ENCODE measurements at regions not wholly inside any gene's neighbourhood (a gene's known extent, or its start where the extent isn't known, plus 50 kb on each side); places are given as distances from the start of the nearest gene placed in this dataset.
A peak's percentile ranks its signal among the peaks of the same experiment; 100 is the strongest.
"Not testable (repeated sequence)": the region's sequence is repeated elsewhere in the genome, so short reads cannot be mapped to it uniquely, and the experiment has no call there.

GRCh38 chr21:32965129-32965680, 60.5 kb upstream of the OLIG2 start:
- intact Hi-C loops (cut with DNase I, micrococcal nuclease): no loop called here
- H3K27ac ChIP-seq (ENCODE audit: low read depth in 1 of 2, low read length in 2 of 2): no peak overlapping the region
- no peak overlapping the region for H3K27ac Mint-ChIP-seq
- no peaks in the 10 kb centered on the region for H3K4me1 ChIP-seq (ENCODE audit: insufficient read depth, low read length)
- no peak for TF ChIP-seq CTCF (IDR thresholded peaks at IDR 0.05)
- peaks cover 2 to 5% of the 10 kb centered on the region in 2 experiments for H3K27me3 ChIP-seq (ENCODE audit: control insufficient read depth in 1 of 2, insufficient read depth in 2 of 2, low read length in 2 of 2)
- DNase-seq: no peak
- no peaks in the 10 kb centered on the region for H3K9me3 ChIP-seq (ENCODE audit: control insufficient read depth in 1 of 2, insufficient read depth in 1 of 2, low read length in 2 of 2)
- no peak overlapping the region for H3K4me3 ChIP-seq (ENCODE audit: low read length)
- ChIA-PET POLR2A (no interaction called here), CTCF (no interaction called here)
- H3K36me3 ChIP-seq (ENCODE audit: insufficient read depth, low read length): no peaks in the 10 kb centered on the region
- H3K27me3 Mint-ChIP-seq: peaks cover 39% of the 10 kb centered on the region
- no peaks in the 10 kb centered on the region for H3K36me3 Mint-ChIP-seq (ENCODE audit: low read depth)
- no peaks in the 10 kb centered on the region for H3K4me1 Mint-ChIP-seq (ENCODE audit: low read depth)
- H3K9me3 Mint-ChIP-seq: no peaks in the 10 kb centered on the region
- no peak for ATAC-seq (ENCODE audit: poor library complexity)
- H3K4me3 Mint-ChIP-seq: no peak overlapping the region

GRCh38 chr21:32966120-32966519, 59.6 kb upstream of the OLIG2 start:
- H3K4me1 Mint-ChIP-seq (ENCODE audit: low read depth): no peaks in the 10 kb centered on the region
- peaks cover 0 to 5% of the 10 kb centered on the region in 2 experiments for H3K27me3 ChIP-seq (ENCODE audit: control insufficient read depth in 1 of 2, insufficient read depth in 2 of 2, low read length in 2 of 2)
- ChIA-PET POLR2A (no interaction called here), CTCF (no interaction called here)
- DNase-seq: peak in 1 of 14 experiments; percentile 38
- no peak overlapping the region for H3K4me3 ChIP-seq (ENCODE audit: low read length)
- TF ChIP-seq CTCF (IDR thresholded peaks at IDR 0.05): no peak
- no peaks in the 10 kb centered on the region for H3K36me3 Mint-ChIP-seq (ENCODE audit: low read depth)
- no peaks in the 10 kb centered on the region for H3K9me3 Mint-ChIP-seq
- no peak overlapping the region for H3K27ac ChIP-seq (ENCODE audit: low read depth in 1 of 2, low read length in 2 of 2)
- no peaks in the 10 kb centered on the region for H3K9me3 ChIP-seq (ENCODE audit: control insufficient read depth in 1 of 2, insufficient read depth in 1 of 2, low read length in 2 of 2)
- intact Hi-C loops (cut with DNase I, micrococcal nuclease): no loop called here
- H3K27ac Mint-ChIP-seq: no peak overlapping the region
- H3K4me1 ChIP-seq (ENCODE audit: insufficient read depth, low read length): no peaks in the 10 kb centered on the region
- H3K4me3 Mint-ChIP-seq: no peak overlapping the region
- H3K36me3 ChIP-seq (ENCODE audit: insufficient read depth, low read length): no peaks in the 10 kb centered on the region
- H3K27me3 Mint-ChIP-seq: peaks cover 31% of the 10 kb centered on the region
- ATAC-seq (ENCODE audit: poor library complexity): no peak

- H3K27ac Mint-ChIP-seq; H3K36me3 Mint-ChIP-seq (ENCODE audit: low read depth); H3K4me1 ChIP-seq (ENCODE audit: insufficient read depth, low read length); H3K27ac ChIP-seq (ENCODE audit: low read depth in 1 of 2, low read length in 2 of 2); CTCF ChIA-PET; H3K36me3 ChIP-seq (ENCODE audit: insufficient read depth, low read length); H3K27me3 ChIP-seq (ENCODE audit: control insufficient read depth in 1 of 2, insufficient read depth in 2 of 2, low read length in 2 of 2); H3K9me3 Mint-ChIP-seq; POLR2A ChIA-PET; H3K4me3 Mint-ChIP-seq; intact Hi-C loops (cut with DNase I, micrococcal nuclease); DNase-seq; ATAC-seq (ENCODE audit: poor library complexity); H3K9me3 ChIP-seq (ENCODE audit: control insufficient read depth in 1 of 2, insufficient read depth in 1 of 2, low read length in 2 of 2); H3K4me3 ChIP-seq (ENCODE audit: low read length); H3K4me1 Mint-ChIP-seq (ENCODE audit: low read depth): not testable (repeated sequence)
- H3K27me3 Mint-ChIP-seq: peaks cover 16% of the 10 kb centered on the region
Measured at GRCh38 chr21:32968103-32968502, 57.6 kb upstream of the OLIG2 start.

GRCh38 chr21:32974653-32975052, 51.1 kb upstream of the OLIG2 start:
- Histone ChIP-seq H3K27me3 (ENCODE audit: control insufficient read depth in 1 of 2, insufficient read depth in 2 of 2, low read length in 2 of 2) (peaks cover 0 to 16% of the 10 kb centered on the region in 2 experiments), H3K4me3 (ENCODE audit: low read length) (no peak overlapping the region), H3K4me1 (ENCODE audit: insufficient read depth, low read length) (no peaks in the 10 kb centered on the region), H3K36me3 (ENCODE audit: insufficient read depth, low read length) (no peaks in the 10 kb centered on the region), H3K27ac (ENCODE audit: low read depth in 1 of 2, low read length in 2 of 2) (no peak overlapping the region), H3K9me3 (ENCODE audit: control insufficient read depth in 1 of 2, insufficient read depth in 1 of 2, low read length in 2 of 2) (peaks cover 0 to 6% of the 10 kb centered on the region in 2 experiments)
- POLR2A ChIA-PET: no interaction called here
- intact Hi-C loops (cut with DNase I, micrococcal nuclease): no loop called here
- no peaks in the 10 kb centered on the region for H3K4me1 Mint-ChIP-seq (ENCODE audit: low read depth)
- no peaks in the 10 kb centered on the region for H3K9me3 Mint-ChIP-seq
- no peak for ATAC-seq (ENCODE audit: poor library complexity)
- H3K36me3 Mint-ChIP-seq (ENCODE audit: low read depth): no peaks in the 10 kb centered on the region
- CTCF ChIA-PET: interaction anchor here (0.6 kb wide), 2 partner anchors 62 to 670 kb away, joined by 3 read pairs; no protein-coding TSS in a partner anchor
- peaks cover 41% of the 10 kb centered on the region for H3K27me3 Mint-ChIP-seq
- TF ChIP-seq CTCF (IDR thresholded peaks at IDR 0.05): no peak
- H3K27ac Mint-ChIP-seq: no peak overlapping the region
- H3K4me3 Mint-ChIP-seq: no peak overlapping the region
- DNase-seq: no peak

All from CD4-positive, alpha-beta T cell (primary cell).